Spinal cord (tissue), 9 donors: ENCODE measurements at regions not wholly inside any gene's neighbourhood (a gene's known extent, or its start where the extent isn't known, plus 50 kb on each side); places are given as distances from the start of the nearest gene placed in this dataset.

Experiments
- DNase-seq, 6 donors: peaks; one replicate each; pipeline versions ENCODE4 v3.0.0 to v3.0.0-alpha.2; 2013 to 2015; ENCODE audit warnings: low spot score in 6 of 6, low read depth in 4 of 6
- H3K27ac ChIP-seq: one replicate; pipeline ENCODE4 v1.5.1; 2013; ENCODE audit warnings: low read depth, low read length, control low read depth
- H3K27me3 ChIP-seq: one replicate; pipeline ENCODE4 v1.6.1; 2013; ENCODE audit warnings: low read length; ENCODE audit not compliant: control insufficient read depth, insufficient read depth
- H3K36me3 ChIP-seq: one replicate; pipeline ENCODE4 v1.6.1; 2013; ENCODE audit warnings: low read length; ENCODE audit not compliant: control insufficient read depth, insufficient read depth
- H3K4me1 ChIP-seq: one replicate; pipeline ENCODE4 v1.6.1; 2013; ENCODE audit warnings: low read length; ENCODE audit not compliant: control insufficient read depth, insufficient read depth
- H3K4me3 ChIP-seq: one replicate; pipeline ENCODE4 v1.5.1; 2013; ENCODE audit warnings: low read depth, low read length, control low read depth
- H3K9me3 ChIP-seq: one replicate; pipeline ENCODE4 v1.6.1; 2013; ENCODE audit warnings: low read length; ENCODE audit not compliant: control insufficient read depth, insufficient read depth
- WGBS: methylation state at CpG from one replicate; pipeline ENCODE4 v1.1.5; 2013; ENCODE audit warnings: missing lambda C conversion rate; ENCODE audit not compliant: insufficient coverage; 5-methylcytosine and 5-hydroxymethylcytosine counted together
- donor health status: healthy.

DNA sequence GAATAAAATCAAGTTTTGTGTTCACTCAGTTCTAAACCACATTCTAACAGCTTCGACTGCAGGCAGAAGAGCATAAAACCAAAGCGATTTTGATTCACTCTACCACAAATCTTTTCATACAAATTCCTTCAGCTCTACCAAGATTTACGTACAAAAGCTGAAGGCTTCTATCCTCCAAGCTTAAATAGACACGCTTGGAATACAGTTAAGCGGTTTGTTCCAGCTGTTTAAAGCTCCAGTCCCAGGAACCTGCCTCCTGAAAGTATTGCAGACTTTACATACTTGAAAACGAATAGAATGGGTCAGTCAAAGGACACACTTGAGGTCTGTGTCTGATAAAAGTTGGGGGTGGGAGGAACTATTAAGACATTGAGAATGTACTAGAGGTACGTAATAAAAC, 102.9 kb downstream of the MPP7 start:
- Histone ChIP-seq H3K4me3 (no peak overlapping the region), H3K4me1 (no peaks in the 10 kb centered on the region), H3K9me3 (no peaks in the 10 kb centered on the region), H3K36me3 (no peaks in the 10 kb centered on the region), H3K27ac (no peak overlapping the region), H3K27me3 (no peaks in the 10 kb centered on the region)
- WGBS, result 87% methylated on average over 3 of the region's 7 CpGs
- DNase-seq, result no peak

DNA sequence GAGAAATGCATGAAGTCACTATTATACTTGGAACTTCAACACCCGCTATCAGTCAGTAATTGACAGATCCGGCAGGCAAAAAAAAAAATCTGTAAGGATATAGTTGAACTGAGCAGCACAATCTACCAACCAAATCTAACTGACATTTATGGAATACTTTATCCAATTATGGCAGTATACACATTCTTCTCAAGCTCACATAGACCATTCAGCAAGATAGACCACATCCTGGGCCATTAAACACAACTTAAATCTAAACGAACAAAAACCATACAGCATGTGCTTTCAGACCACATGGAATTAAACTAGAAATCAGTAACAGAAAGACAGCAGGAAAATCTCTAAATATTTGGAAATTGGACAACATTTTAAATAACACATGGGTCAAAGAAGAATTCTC, 112.7 kb downstream of the MPP7 start:
- WGBS, result no CpG with 5 or more reads among the region's 3 CpGs
- Histone ChIP-seq H3K4me1 (no peaks in the 10 kb centered on the region), H3K27me3 (no peaks in the 10 kb centered on the region), H3K4me3 (no peak overlapping the region), H3K27ac (no peak overlapping the region), H3K9me3 (no peaks in the 10 kb centered on the region), H3K36me3 (no peaks in the 10 kb centered on the region)
- DNase-seq, result no peak

DNA sequence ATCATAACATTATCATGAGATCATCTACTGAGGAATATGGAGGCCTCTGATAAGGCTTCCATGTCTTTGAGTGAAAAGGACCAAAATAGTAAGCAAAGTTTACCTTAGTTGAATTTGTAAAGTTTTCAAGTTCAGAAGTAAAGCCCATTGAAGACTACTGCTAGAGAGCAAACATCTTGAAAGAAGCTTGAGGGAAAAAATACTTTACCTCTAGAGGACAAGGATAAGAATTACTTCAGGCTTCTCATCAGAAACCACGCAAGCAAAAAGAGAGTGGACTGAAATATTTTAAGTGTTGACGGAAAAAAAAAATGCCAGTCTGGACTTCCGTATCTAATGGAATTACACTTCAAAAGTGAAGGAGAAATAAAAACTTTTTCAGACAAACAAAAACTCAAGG, 114.3 kb downstream of the MPP7 start:
- H3K27me3 ChIP-seq, result no peaks in the 10 kb centered on the region
- no peak overlapping the region for H3K4me3 ChIP-seq
- no peak for DNase-seq
- 100% methylated on average over 1 of the region's 3 CpGs for WGBS
- H3K36me3 ChIP-seq, result no peaks in the 10 kb centered on the region
- no peaks in the 10 kb centered on the region for H3K4me1 ChIP-seq
- H3K27ac ChIP-seq, result no peak overlapping the region
- no peaks in the 10 kb centered on the region for H3K9me3 ChIP-seq

DNA sequence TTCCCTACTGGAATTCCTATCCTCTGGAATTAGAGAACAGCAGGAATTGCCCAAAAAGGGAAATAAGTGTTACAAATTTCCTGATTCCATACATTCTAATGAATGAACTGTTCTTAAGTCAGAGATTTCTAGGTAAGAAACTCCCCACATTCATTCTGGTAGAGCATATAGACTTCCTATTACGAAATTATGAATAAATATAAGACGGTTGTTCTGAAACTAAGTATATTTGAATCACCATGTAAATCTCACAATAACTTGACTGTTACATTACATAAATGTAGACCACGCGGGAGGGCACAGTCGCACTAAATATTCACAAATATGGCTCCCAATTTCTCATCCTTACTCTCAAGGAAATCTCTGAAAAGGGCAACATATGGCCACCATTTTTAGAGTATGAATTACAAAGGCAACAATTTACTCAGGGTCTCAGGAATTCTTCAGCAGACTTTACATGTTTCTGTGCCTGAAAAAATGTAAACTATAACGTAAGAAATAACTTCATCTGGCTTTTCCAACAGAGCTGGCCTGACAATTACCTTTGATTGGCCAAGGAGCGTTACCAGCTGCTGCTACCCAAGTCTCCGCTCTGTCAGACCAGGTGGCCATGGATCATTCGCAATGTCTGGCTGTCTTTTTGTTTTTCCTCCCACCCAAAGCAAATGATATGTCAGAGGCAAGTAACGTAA, 115.8 kb downstream of the MPP7 start:
- H3K27ac ChIP-seq, result no peak overlapping the region
- no peaks in the 10 kb centered on the region for H3K9me3 ChIP-seq
- DNase-seq, result no peak
- H3K4me1 ChIP-seq, result no peaks in the 10 kb centered on the region
- 87% methylated on average over 7 of the region's 10 CpGs for WGBS
- H3K27me3 ChIP-seq, result no peaks in the 10 kb centered on the region
- H3K36me3 ChIP-seq, result no peaks in the 10 kb centered on the region
- H3K4me3 ChIP-seq, result no peak overlapping the region

DNA sequence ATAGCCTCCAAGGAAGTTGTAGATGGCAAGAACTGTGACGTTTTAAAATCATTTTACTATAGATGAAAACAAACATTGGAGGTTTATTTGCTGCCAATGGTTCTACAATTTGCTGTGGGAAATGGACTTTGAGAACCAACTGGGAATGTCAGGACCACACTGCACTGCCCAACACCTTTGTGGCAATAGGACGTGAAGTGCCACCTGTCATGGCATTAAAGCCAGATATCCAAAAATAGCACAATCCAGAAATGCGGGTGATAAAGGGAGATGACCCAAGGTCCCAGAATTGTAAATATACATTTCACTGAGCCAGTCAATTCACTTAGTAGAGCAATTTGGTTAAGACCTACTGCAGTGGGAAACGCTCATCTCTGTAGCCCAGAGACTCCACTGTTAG, 116.4 kb downstream of the MPP7 start:
- no peak for DNase-seq
- H3K9me3 ChIP-seq, result no peaks in the 10 kb centered on the region
- H3K27me3 ChIP-seq, result no peaks in the 10 kb centered on the region
- no peak overlapping the region for H3K27ac ChIP-seq
- no peak overlapping the region for H3K4me3 ChIP-seq
- H3K36me3 ChIP-seq, result no peaks in the 10 kb centered on the region
- no CpG with 5 or more reads among the region's 4 CpGs for WGBS
- H3K4me1 ChIP-seq, result no peaks in the 10 kb centered on the region

DNA sequence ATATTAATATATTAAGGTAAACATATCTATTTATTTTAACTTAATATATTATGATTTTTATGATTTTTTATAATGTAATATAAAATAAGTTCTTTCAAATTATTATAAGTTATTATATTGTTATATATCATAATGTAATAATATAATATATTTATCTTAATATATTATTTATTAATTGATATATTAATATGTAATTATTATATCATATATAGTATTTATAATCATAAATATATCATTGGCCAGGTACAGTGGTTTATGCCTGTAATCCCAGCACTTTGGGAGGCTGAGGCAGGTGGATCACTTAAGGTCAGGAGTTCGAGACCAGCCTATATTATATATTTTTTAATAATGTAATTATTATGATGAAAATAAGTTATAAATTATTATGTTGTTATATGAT, 118.1 kb downstream of the MPP7 start:
- H3K9me3 ChIP-seq, result no peaks in the 10 kb centered on the region
- DNase-seq, result no peak
- no peak overlapping the region for H3K4me3 ChIP-seq
- no peak overlapping the region for H3K27ac ChIP-seq
- no peaks in the 10 kb centered on the region for H3K4me1 ChIP-seq
- H3K36me3 ChIP-seq, result no peaks in the 10 kb centered on the region
- no peaks in the 10 kb centered on the region for H3K27me3 ChIP-seq
- no CpG with 5 or more reads among the region's 1 CpG for WGBS

DNA sequence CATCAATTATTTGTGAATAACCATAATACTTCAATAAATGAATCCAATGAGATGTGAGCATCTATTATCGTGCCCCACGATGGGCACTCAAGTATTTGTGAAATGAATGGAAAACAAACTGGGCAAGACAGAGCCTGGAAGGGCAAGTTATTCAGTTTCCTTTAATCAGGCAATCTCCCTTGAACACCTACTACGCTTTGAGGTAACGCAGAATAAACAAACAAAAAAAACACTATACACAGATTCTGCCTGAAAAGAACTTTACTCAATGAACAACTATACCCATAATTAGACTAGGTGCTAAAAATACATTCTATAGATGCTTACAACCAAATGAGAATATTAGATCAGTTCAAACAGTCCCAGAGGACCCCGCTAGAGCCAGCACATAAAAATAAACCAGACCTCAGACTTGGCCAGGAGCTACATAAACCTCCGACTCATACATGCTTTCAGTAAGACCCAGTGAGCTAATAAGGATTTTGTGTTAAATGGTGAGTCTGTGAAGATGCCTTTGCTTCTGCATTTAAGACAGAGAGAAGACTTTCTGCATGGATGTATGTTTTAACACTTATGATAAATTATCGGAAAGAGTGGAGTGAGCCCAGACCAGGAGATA, 121.3 kb downstream of the MPP7 start:
- H3K4me1 ChIP-seq, result no peaks in the 10 kb centered on the region
- no peak overlapping the region for H3K27ac ChIP-seq
- H3K36me3 ChIP-seq, result no peaks in the 10 kb centered on the region
- WGBS, result no CpG with 5 or more reads among the region's 7 CpGs
- no peaks in the 10 kb centered on the region for H3K9me3 ChIP-seq
- peak in 1 of 6 donors; percentile 21 for DNase-seq
- H3K27me3 ChIP-seq, result no peaks in the 10 kb centered on the region
- no peak overlapping the region for H3K4me3 ChIP-seq

DNA sequence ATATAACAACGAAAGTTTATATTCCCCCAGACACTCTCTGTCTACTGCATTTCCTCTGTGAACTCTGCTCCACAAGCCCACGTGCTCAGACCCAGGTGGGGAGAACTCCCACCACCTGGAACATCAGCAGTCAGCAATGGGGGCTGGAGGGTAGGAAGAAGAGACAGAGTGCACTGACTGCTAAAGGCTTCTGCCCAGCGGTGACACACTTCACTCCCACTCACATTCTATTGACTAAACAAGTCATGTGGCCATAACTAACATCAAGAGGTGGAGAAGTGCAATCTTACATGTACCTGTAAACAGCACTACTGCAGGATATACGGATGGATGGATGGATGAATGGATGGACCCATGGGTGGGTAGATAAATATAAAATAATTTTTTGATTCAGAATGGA, 122.2 kb downstream of the MPP7 start:
- Histone ChIP-seq H3K27me3 (no peaks in the 10 kb centered on the region), H3K36me3 (no peaks in the 10 kb centered on the region), H3K4me3 (no peak overlapping the region), H3K9me3 (no peaks in the 10 kb centered on the region), H3K4me1 (no peaks in the 10 kb centered on the region), H3K27ac (no peak overlapping the region)
- DNase-seq, result no peak
- no CpG with 5 or more reads among the region's 4 CpGs for WGBS

DNA sequence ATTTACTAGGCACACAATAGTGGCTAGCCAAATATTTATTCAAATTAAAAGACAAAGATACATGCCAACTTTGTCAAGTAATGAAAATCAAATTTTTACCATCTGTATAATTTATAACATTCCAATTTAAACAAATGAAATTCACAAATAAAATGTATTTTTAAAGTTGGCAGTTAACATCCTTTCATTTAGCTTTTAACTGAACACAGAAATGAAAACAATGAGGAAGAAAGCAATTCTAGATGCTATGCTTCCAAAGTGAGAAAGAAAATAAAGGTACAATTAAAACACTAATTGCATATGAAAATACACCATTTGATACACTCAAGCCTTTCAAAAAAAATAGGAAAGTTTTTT, 123.1 kb downstream of the MPP7 start:
- Histone ChIP-seq H3K4me1 (no peaks in the 10 kb centered on the region), H3K27me3 (no peaks in the 10 kb centered on the region), H3K4me3 (no peak overlapping the region), H3K9me3 (no peaks in the 10 kb centered on the region), H3K36me3 (no peaks in the 10 kb centered on the region), H3K27ac (no peak overlapping the region)
- no peak for DNase-seq

DNA sequence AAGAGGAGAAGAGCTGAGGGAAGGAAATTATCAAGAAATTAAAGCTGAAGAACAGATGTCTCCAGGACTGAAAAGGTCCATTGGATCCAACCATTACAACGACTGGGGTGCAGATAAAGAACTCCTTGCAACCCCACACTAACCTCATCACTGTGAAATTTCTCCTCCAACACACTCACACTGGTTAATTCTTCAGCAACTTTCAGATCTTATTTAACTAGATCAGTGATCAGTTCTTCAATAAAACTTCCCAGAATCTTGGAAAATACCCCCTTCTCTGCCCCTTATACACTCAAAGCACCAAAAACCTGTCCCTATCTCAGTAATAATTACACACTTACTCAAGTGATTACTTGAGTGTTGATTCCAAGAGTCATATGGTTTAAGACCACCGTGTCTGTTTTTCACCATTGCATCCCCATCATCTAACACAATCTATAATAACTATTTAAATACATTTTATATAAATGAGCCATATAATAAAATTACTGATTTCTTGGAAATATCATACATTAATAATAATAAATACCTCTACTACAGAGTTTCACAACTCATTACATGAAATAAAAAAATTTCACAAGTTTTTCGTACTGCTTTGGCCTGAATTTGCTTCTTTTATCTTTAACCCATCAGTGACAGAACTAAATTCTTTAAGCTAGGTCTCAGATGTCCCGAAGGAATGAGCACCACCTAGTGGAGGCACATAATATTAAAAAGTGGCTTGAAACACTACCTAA, 123.7 kb downstream of the MPP7 start:
- no peak overlapping the region for H3K27ac ChIP-seq
- no peak overlapping the region for H3K4me3 ChIP-seq
- H3K36me3 ChIP-seq, result no peaks in the 10 kb centered on the region
- no peaks in the 10 kb centered on the region for H3K27me3 ChIP-seq
- no peaks in the 10 kb centered on the region for H3K4me1 ChIP-seq
- DNase-seq, result peak; percentile 19 to 90 (median 56)
- WGBS, result 41% methylated on average over 2 of the region's 4 CpGs
- no peaks in the 10 kb centered on the region for H3K9me3 ChIP-seq
